ENCODE measurements at regions not wholly inside any gene's neighbourhood (a gene's known extent, or its start where the extent isn't known, plus 50 kb on each side); places are given as distances from the start of the nearest gene placed in this dataset.

DNA sequence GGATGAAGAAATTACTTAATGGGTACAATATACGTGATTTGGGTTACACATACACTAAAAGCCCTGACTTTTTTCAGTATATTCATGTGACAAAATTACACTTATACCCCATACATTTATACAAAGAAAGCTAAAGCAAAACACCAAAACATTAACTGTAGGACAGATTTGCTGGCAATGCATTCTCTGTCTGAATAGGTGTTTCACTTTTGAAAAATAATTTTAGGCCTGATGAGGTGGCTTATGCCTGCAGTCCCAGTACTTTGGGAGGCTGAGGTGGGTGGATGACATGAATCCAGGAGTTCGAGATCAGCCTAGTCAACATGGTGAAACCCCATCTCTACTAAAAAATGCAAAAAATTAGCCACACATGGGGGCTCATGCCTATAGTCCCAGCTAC lies 301.5 kb upstream of the FAM98A start:
- H3K4me3 ChIP-seq (ENCODE audit: low read length), result no peak overlapping the region
- no peak overlapping the region for H3K4me2 ChIP-seq (ENCODE audit: low read length)
- H3K9ac ChIP-seq (ENCODE audit: low read length), result no peak overlapping the region
- H3F3A ChIP-seq (ENCODE audit: insufficient read depth, low read length, poor library complexity, severe bottlenecking), result no peaks in the 10 kb centered on the region
- no peaks in the 10 kb centered on the region for H3K36me3 ChIP-seq (ENCODE audit: insufficient read depth, low read length)
- no peak overlapping the region for H2AFZ ChIP-seq (ENCODE audit: low read depth, low read length)
- H3K27ac ChIP-seq (ENCODE audit: low read length), result no peak overlapping the region
- no peaks in the 10 kb centered on the region for H3K79me2 ChIP-seq (replicated peaks; ENCODE audit: insufficient read depth, low read length)
- no peaks in the 10 kb centered on the region for H3K27me3 ChIP-seq (ENCODE audit: insufficient read depth, low read depth, low read length)
- H4K20me1 ChIP-seq (ENCODE audit: insufficient read depth), result no peaks in the 10 kb centered on the region
- no peaks in the 10 kb centered on the region for H3K9me2 ChIP-seq (ENCODE audit: insufficient read depth, low read length)
- H3K9me3 ChIP-seq (ENCODE audit: low read length), result no peaks in the 10 kb centered on the region
- TF ChIP-seq POLR2AphosphoS5 (IDR thresholded peaks at IDR 0.05) (no peak), EP300 (conservative IDR thresholded peaks at IDR 0.05; ENCODE audit: poor library complexity, severe bottlenecking) (no peak), MXI1 (conservative IDR thresholded peaks at IDR 0.05; ENCODE audit: poor library complexity, severe bottlenecking) (no peak), SMC3 (conservative IDR thresholded peaks at IDR 0.05; ENCODE audit: poor library complexity) (no peak), EZH2 (IDR thresholded peaks at IDR 0.05; ENCODE audit: borderline replicate concordance, insufficient read depth, low read length, poor library complexity, severe bottlenecking) (no peak), TAF1 (IDR thresholded peaks at IDR 0.05; ENCODE audit: low read depth) (no peak), RAD21 (conservative IDR thresholded peaks at IDR 0.05) (no peak)
- TF ChIP-seq, protein P1, sequence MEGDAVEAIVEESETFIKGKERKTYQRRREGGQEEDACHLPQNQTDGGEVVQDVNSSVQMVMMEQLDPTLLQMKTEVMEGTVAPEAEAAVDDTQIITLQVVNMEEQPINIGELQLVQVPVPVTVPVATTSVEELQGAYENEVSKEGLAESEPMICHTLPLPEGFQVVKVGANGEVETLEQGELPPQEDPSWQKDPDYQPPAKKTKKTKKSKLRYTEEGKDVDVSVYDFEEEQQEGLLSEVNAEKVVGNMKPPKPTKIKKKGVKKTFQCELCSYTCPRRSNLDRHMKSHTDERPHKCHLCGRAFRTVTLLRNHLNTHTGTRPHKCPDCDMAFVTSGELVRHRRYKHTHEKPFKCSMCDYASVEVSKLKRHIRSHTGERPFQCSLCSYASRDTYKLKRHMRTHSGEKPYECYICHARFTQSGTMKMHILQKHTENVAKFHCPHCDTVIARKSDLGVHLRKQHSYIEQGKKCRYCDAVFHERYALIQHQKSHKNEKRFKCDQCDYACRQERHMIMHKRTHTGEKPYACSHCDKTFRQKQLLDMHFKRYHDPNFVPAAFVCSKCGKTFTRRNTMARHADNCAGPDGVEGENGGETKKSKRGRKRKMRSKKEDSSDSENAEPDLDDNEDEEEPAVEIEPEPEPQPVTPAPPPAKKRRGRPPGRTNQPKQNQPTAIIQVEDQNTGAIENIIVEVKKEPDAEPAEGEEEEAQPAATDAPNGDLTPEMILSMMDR (IDR thresholded peaks at IDR 0.05; ENCODE audit: poor library complexity, severe bottlenecking), result no peak
- TF ChIP-seq, protein P2, sequence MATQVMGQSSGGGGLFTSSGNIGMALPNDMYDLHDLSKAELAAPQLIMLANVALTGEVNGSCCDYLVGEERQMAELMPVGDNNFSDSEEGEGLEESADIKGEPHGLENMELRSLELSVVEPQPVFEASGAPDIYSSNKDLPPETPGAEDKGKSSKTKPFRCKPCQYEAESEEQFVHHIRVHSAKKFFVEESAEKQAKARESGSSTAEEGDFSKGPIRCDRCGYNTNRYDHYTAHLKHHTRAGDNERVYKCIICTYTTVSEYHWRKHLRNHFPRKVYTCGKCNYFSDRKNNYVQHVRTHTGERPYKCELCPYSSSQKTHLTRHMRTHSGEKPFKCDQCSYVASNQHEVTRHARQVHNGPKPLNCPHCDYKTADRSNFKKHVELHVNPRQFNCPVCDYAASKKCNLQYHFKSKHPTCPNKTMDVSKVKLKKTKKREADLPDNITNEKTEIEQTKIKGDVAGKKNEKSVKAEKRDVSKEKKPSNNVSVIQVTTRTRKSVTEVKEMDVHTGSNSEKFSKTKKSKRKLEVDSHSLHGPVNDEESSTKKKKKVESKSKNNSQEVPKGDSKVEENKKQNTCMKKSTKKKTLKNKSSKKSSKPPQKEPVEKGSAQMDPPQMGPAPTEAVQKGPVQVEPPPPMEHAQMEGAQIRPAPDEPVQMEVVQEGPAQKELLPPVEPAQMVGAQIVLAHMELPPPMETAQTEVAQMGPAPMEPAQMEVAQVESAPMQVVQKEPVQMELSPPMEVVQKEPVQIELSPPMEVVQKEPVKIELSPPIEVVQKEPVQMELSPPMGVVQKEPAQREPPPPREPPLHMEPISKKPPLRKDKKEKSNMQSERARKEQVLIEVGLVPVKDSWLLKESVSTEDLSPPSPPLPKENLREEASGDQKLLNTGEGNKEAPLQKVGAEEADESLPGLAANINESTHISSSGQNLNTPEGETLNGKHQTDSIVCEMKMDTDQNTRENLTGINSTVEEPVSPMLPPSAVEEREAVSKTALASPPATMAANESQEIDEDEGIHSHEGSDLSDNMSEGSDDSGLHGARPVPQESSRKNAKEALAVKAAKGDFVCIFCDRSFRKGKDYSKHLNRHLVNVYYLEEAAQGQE (IDR thresholded peaks at IDR 0.05; ENCODE audit: borderline replicate concordance), result no peak

DNA sequence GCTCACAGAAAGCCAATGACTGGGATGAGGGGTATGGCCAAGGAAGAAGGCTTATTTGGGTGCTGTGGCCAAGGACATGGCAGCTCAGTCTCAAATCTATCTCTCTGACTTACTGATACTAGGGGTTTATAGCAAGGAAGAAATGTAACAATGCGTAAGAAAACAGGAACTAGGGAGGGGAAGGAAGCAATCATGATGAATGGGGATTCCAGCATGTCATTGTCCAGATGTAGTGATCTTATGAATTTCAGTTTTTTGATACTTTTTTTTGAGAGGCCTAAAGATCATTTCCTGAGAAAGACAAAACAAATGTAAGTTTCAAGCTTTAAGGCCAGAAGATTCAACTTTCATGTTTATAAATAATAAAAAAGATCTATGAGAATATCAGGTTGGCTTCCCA lies 298.6 kb upstream of the FAM98A start:
- H3K4me2 ChIP-seq (ENCODE audit: low read length), result no peak overlapping the region
- no peaks in the 10 kb centered on the region for H4K20me1 ChIP-seq (ENCODE audit: insufficient read depth)
- H3K9ac ChIP-seq (ENCODE audit: low read length), result no peak overlapping the region
- no peaks in the 10 kb centered on the region for H3K36me3 ChIP-seq (ENCODE audit: insufficient read depth, low read length)
- H3K9me2 ChIP-seq (ENCODE audit: insufficient read depth, low read length), result no peaks in the 10 kb centered on the region
- TF ChIP-seq MXI1 (conservative IDR thresholded peaks at IDR 0.05; ENCODE audit: poor library complexity, severe bottlenecking), result no peak
- no peaks in the 10 kb centered on the region for H3K79me2 ChIP-seq (replicated peaks; ENCODE audit: insufficient read depth, low read length)
- no peak overlapping the region for H3K27ac ChIP-seq (ENCODE audit: low read length)
- no peak overlapping the region for H2AFZ ChIP-seq (ENCODE audit: low read depth, low read length)
- no peaks in the 10 kb centered on the region for H3K27me3 ChIP-seq (ENCODE audit: insufficient read depth, low read depth, low read length)
- no peaks in the 10 kb centered on the region for H3K9me3 ChIP-seq (ENCODE audit: low read length)
- H3F3A ChIP-seq (ENCODE audit: insufficient read depth, low read length, poor library complexity, severe bottlenecking), result no peaks in the 10 kb centered on the region
- no peak overlapping the region for H3K4me3 ChIP-seq (ENCODE audit: low read length)

DNA sequence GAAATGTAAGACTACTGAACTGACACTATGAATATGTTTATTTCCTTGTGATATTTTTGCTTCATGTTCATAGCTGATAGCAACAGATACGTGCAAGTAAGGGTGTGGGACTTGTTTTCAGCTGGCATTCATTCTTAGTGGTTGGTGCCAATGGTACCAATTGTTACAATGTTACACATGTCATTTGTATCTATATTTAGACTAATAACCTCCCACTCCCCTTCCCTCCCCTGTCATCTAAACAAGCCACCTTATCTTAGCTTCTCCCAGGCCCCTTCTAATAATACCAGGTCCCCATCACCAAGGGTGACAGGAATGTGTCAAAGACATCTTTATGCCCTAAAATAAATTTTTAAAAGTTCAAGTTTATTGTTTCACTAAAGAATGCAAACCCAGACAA lies 294.7 kb upstream of the FAM98A start:
- H3K27ac ChIP-seq (ENCODE audit: low read length), result no peak overlapping the region
- no peak overlapping the region for H3K9ac ChIP-seq (ENCODE audit: low read length)
- H3K9me3 ChIP-seq (ENCODE audit: low read length), result no peaks in the 10 kb centered on the region
- no peaks in the 10 kb centered on the region for H3K79me2 ChIP-seq (replicated peaks; ENCODE audit: insufficient read depth, low read length)
- no peaks in the 10 kb centered on the region for H4K20me1 ChIP-seq (ENCODE audit: insufficient read depth)
- no peak overlapping the region for H3K4me2 ChIP-seq (ENCODE audit: low read length)
- H3K4me3 ChIP-seq (ENCODE audit: low read length), result no peak overlapping the region
- TF ChIP-seq EP300 (conservative IDR thresholded peaks at IDR 0.05; ENCODE audit: poor library complexity, severe bottlenecking), result no peak
- TF ChIP-seq MXI1 (conservative IDR thresholded peaks at IDR 0.05; ENCODE audit: poor library complexity, severe bottlenecking), result no peak
- TF ChIP-seq SMC3 (conservative IDR thresholded peaks at IDR 0.05; ENCODE audit: poor library complexity), result no peak
- TF ChIP-seq, protein P2 (IDR thresholded peaks at IDR 0.05; ENCODE audit: borderline replicate concordance), result no peak
- TF ChIP-seq, protein P1 (IDR thresholded peaks at IDR 0.05; ENCODE audit: poor library complexity, severe bottlenecking), result no peak
- no peak for TF ChIP-seq EZH2 (IDR thresholded peaks at IDR 0.05; ENCODE audit: borderline replicate concordance, insufficient read depth, low read length, poor library complexity, severe bottlenecking)
- TF ChIP-seq RAD21 (conservative IDR thresholded peaks at IDR 0.05), result no peak
- no peak for TF ChIP-seq TAF1 (IDR thresholded peaks at IDR 0.05; ENCODE audit: low read depth)
- no peak for TF ChIP-seq POLR2AphosphoS5 (IDR thresholded peaks at IDR 0.05)
- no peaks in the 10 kb centered on the region for H3K9me2 ChIP-seq (ENCODE audit: insufficient read depth, low read length)
- H3F3A ChIP-seq (ENCODE audit: insufficient read depth, low read length, poor library complexity, severe bottlenecking), result no peaks in the 10 kb centered on the region
- H3K27me3 ChIP-seq (ENCODE audit: insufficient read depth, low read depth, low read length), result no peaks in the 10 kb centered on the region
- no peaks in the 10 kb centered on the region for H3K36me3 ChIP-seq (ENCODE audit: insufficient read depth, low read length)
- H2AFZ ChIP-seq (ENCODE audit: low read depth, low read length), result no peak overlapping the region
